HG02981 (cell line): ENCODE measurements at regions not wholly inside any gene's neighbourhood (a gene's known extent, or its start where the extent isn't known, plus 50 kb on each side); places are given as distances from the start of the nearest gene placed in this dataset.

Experiments used
- ATAC-seq: cut with Tn5 transposase; IDR thresholded peaks from one replicate; pipeline ENCODE4 v1.9.1; 2021; ENCODE audit warnings: mild to moderate bottlenecking, moderate library complexity; ENCODE audit not compliant: unreplicated experiment

GRCh38 chr1:118366286-118366685, 181.3 kb upstream of the SPAG17 start:
- no peak for ATAC-seq

GRCh38 chr1:118364882-118365281, 179.9 kb upstream of the SPAG17 start:
- ATAC-seq = no peak

GRCh38 chr1:118363396-118363795, 178.4 kb upstream of the SPAG17 start:
- no peak for ATAC-seq

- ATAC-seq = no peak
These were observed 175.8 kb upstream of the SPAG17 start for GRCh38 chr1:118360817-118361216.

- no peak for ATAC-seq
These were observed 161.9 kb upstream of the SPAG17 start for GRCh38 chr1:118346936-118347335.

GRCh38 chr1:118340928-118341910, 156.2 kb upstream of the SPAG17 start:
- ATAC-seq = no peak

GRCh38 chr1:118339400-118340124, 154.5 kb upstream of the SPAG17 start:
- ATAC-seq = no peak

- ATAC-seq = no peak
These were observed 153.9 kb upstream of the SPAG17 start for GRCh38 chr1:118338936-118339335.

GRCh38 chr1:118337346-118337745, 152.3 kb upstream of the SPAG17 start:
- no peak for ATAC-seq

GRCh38 chr1:118335331-118335732, 150.3 kb upstream of the SPAG17 start:
- ATAC-seq = peak; percentile 95

- no peak for ATAC-seq
These were observed 149.5 kb upstream of the SPAG17 start for GRCh38 chr1:118334506-118334905.

- no peak for ATAC-seq
These were observed 148.7 kb upstream of the SPAG17 start for GRCh38 chr1:118333601-118334210.

GRCh38 chr1:118326960-118327629, 142.1 kb upstream of the SPAG17 start:
- ATAC-seq = no peak

GRCh38 chr1:118325550-118326225, 140.7 kb upstream of the SPAG17 start:
- ATAC-seq = no peak

- ATAC-seq = no peak
These were observed 138.2 kb upstream of the SPAG17 start for GRCh38 chr1:118323246-118323645.

GRCh38 chr1:118322331-118322730, 137.3 kb upstream of the SPAG17 start:
- no peak for ATAC-seq

- no peak for ATAC-seq
These were observed 136.8 kb upstream of the SPAG17 start for GRCh38 chr1:118321840-118322239.

- ATAC-seq = no peak
These were observed 133.0 kb upstream of the SPAG17 start for GRCh38 chr1:118317842-118318614.

- no peak for ATAC-seq
These were observed 121.8 kb upstream of the SPAG17 start for GRCh38 chr1:118306851-118307250.
